HCT116 (cell line): ENCODE measurements at regions not wholly inside any gene's neighbourhood (a gene's known extent, or its start where the extent isn't known, plus 50 kb on each side); places are given as distances from the start of the nearest gene placed in this dataset.

Experiments
- ATAC-seq: fragments of 200-7000 bp; cut with Tn5 transposase; 2 replicates; pipeline ENCODE4 v1.9.1; 2020; ENCODE audit warnings: mild to moderate bottlenecking, moderate library complexity
- BruUV-seq: library from RNA; stranded (reverse); fragments of 400-500 nt; replicated peaks from 2 replicates; lab custom pipeline; 2021; lab: Mats Ljungman, UMichigan
- CTCF ChIA-PET: fragments of 300-600 bp; sonication (Branson Sonifier 250); formaldehyde crosslinking; loops from one replicate; lab custom pipeline; 2021; ENCODE audit warnings: antibody characterized with exemption; lab: Charles Lee
- POLR2A ChIA-PET: fragments of 300-600, 350-600 bp; sonication (Branson Sonifier 250); formaldehyde crosslinking; loops from one replicate; lab custom pipeline; 2021; ENCODE audit warnings: antibody characterized with exemption; lab: Charles Lee
- RAD21 ChIA-PET, 2 experiments: fragments of 300-600 bp; sonication (Branson Sonifier 250); formaldehyde crosslinking; loops; one replicate each; lab custom pipeline; 2023; ENCODE audit warnings: low total read pairs in 2 of 2; ENCODE audit not compliant: uncharacterized antibody in 2 of 2, unreplicated experiment in 2 of 2, low non-redundant PET in 1 of 2; lab: Charles Lee
- DNase-seq: peaks from one replicate; pipeline ENCODE4 v3.0.0-alpha.2; 2010; ENCODE audit warnings: low read depth, low spot score
- H2AFZ ChIP-seq: fragments of 200-600 bp; shearing (Covaris generic), sonication (generic); 2 replicates; pipeline ENCODE4 v1.6.1; 2017; ENCODE audit warnings: low read depth, mixed run types, mixed read lengths, antibody characterized with exemption, low read length; ENCODE audit not compliant: poor library complexity, severe bottlenecking
- H3K27ac ChIP-seq: 2 replicates; pipeline ENCODE4 v1.5.1; 2012; ENCODE audit warnings: low read depth, low read length
- H3K27me3 ChIP-seq: fragments of 200-600 bp; sonication (generic); 2 replicates; pipeline ENCODE4 v1.6.1; 2016; ENCODE audit warnings: mixed run types, low read length, mixed read lengths; ENCODE audit not compliant: insufficient read depth
- H3K36me3 ChIP-seq, 2 experiments: fragments of 200-500 bp in 1 of 2; fragments of 200-600 bp in 1 of 2; sonication (Bioruptor generic) in 1 of 2; sonication (generic) in 1 of 2; 2 replicates each; pipeline versions ENCODE4 v1.5.1 to v1.6.1; 2014 to 2016; ENCODE audit warnings: low read length in 2 of 2, inconsistent platforms in 1 of 2, mixed read lengths in 1 of 2, mixed run types in 1 of 2; ENCODE audit not compliant: insufficient read depth in 2 of 2, control insufficient read depth in 1 of 2
- H3K4me1 ChIP-seq, 2 experiments: fragments of 200-600 bp in 1 of 2; sonication (generic) in 1 of 2; 2 replicates each; pipeline versions ENCODE4 v1.5.1 to v1.6.1; 2012 to 2017; ENCODE audit warnings: low read length in 2 of 2, inconsistent platforms in 1 of 2, mild to moderate bottlenecking in 1 of 2, mixed read lengths in 1 of 2, mixed run types in 1 of 2, moderate library complexity in 1 of 2; ENCODE audit not compliant: insufficient read depth in 2 of 2, control insufficient read depth in 1 of 2
- H3K4me2 ChIP-seq: fragments of 200-600 bp; sonication (generic); 2 replicates; pipeline ENCODE4 v1.6.1; 2017; ENCODE audit warnings: mixed run types, low read length, mixed read lengths
- H3K4me3 ChIP-seq, 2 experiments: fragments of 200-600 bp in 1 of 2; sonication (generic) in 1 of 2; replicated peaks in 1 of 2; 2 replicates each; pipeline ENCODE4 v1.5.1; 2011 to 2016; ENCODE audit warnings: low read length in 2 of 2, control low read depth in 1 of 2, low read depth in 1 of 2, mild to moderate bottlenecking in 1 of 2, mixed read lengths in 1 of 2, mixed run types in 1 of 2
- H3K79me2 ChIP-seq: fragments of 200-600 bp; sonication (generic); 2 replicates; pipeline ENCODE4 v1.6.1; 2017; ENCODE audit warnings: mild to moderate bottlenecking, mixed run types, low read length, moderate library complexity, mixed read lengths; ENCODE audit not compliant: insufficient read depth
- H3K9ac ChIP-seq: fragments of 200-600 bp; sonication (generic); 2 replicates; pipeline ENCODE4 v1.6.1; 2016; ENCODE audit warnings: low read length, mixed read lengths
- H3K9me2 ChIP-seq: fragments of 200-600 bp; sonication (generic), shearing (Covaris generic); 2 replicates; pipeline ENCODE4 v1.6.1; 2017; ENCODE audit warnings: mixed run types, mild to moderate bottlenecking, moderate library complexity; ENCODE audit not compliant: insufficient read depth
- H3K9me3 ChIP-seq, 2 experiments: fragments of 200-500 bp in 1 of 2; fragments of 200-600 bp in 1 of 2; sonication (Bioruptor generic) in 1 of 2; sonication (generic) in 1 of 2; 2 replicates each; pipeline ENCODE4 v1.6.1; 2014 to 2017; ENCODE audit warnings: low read length in 2 of 2, mixed read lengths in 2 of 2, inconsistent platforms in 1 of 2, low read depth in 1 of 2, mild to moderate bottlenecking in 1 of 2, mixed run types in 1 of 2, moderate library complexity in 1 of 2; ENCODE audit not compliant: control insufficient read depth in 1 of 2, insufficient read depth in 1 of 2
- H4K20me1 ChIP-seq: fragments of 200-600 bp; sonication (generic), shearing (Covaris generic); 2 replicates; pipeline ENCODE4 v1.6.1; 2017; ENCODE audit warnings: mixed run types, mild to moderate bottlenecking, moderate library complexity; ENCODE audit not compliant: insufficient read depth
- ATF3 ChIP-seq: IDR thresholded peaks from 2 replicates; pipeline ENCODE4 v1.6.1; 2012
- EGR1 ChIP-seq: IDR thresholded peaks from 2 replicates; pipeline ENCODE4 v1.6.1; 2012; ENCODE audit warnings: low read depth
- ELF1 ChIP-seq: IDR thresholded peaks from 2 replicates; pipeline ENCODE4 v1.6.1; 2012; ENCODE audit warnings: low read depth, borderline replicate concordance
- MAX ChIP-seq: IDR thresholded peaks from 2 replicates; pipeline ENCODE4 v1.6.1; 2012
- POLR2A ChIP-seq: IDR thresholded peaks from 2 replicates; pipeline ENCODE4 v1.7.0; 2011; ENCODE audit warnings: borderline replicate concordance; ENCODE audit not compliant: insufficient read depth, insufficient read length; ENCODE audit errors: extremely low read depth
- RAD21 ChIP-seq: IDR thresholded peaks from 2 replicates; pipeline ENCODE4 v1.6.1; 2012; ENCODE audit warnings: low read depth, mild to moderate bottlenecking
- SIN3A ChIP-seq: IDR thresholded peaks from 2 replicates; pipeline ENCODE4 v1.6.1; 2012; ENCODE audit warnings: low read depth
- SP1 ChIP-seq: IDR thresholded peaks from 2 replicates; pipeline ENCODE4 v1.6.1; 2012; ENCODE audit warnings: low read depth
- YY1 ChIP-seq: IDR thresholded peaks from 2 replicates; pipeline ENCODE4 v1.6.1; 2011; ENCODE audit warnings: low read length, low read depth, moderate library complexity, mild to moderate bottlenecking; ENCODE audit not compliant: insufficient replicate concordance; ENCODE audit errors: extremely low read depth
- ZBTB33 ChIP-seq: IDR thresholded peaks from 2 replicates; pipeline ENCODE4 v1.6.1; 2011; ENCODE audit warnings: mild to moderate bottlenecking, low read length, moderate library complexity; ENCODE audit not compliant: insufficient replicate concordance; ENCODE audit errors: extremely low read depth
- ZNF274 ChIP-seq: fragments of 200-500 bp; sonication (Bioruptor generic); IDR thresholded peaks from 2 replicates; pipeline ENCODE4 v1.6.1; 2014; ENCODE audit warnings: mild to moderate bottlenecking, low read depth, low read length, inconsistent platforms
- intact Hi-C: fragments of 100-400 bp; cut with micrococcal nuclease; formaldehyde crosslinking; loops from 2 replicates; pipeline ENCODE4 v1.10.0; 2022

- Histone ChIP-seq H3K9ac (no peak overlapping the region), H3K4me2 (no peak overlapping the region), H4K20me1 (no peaks in the 10 kb centered on the region), H3K4me1 (peaks cover 0 to under 1% of the 10 kb centered on the region in 2 experiments; a peak in 1 of 4 replicates), H3K9me2 (no peaks in the 10 kb centered on the region), H2AFZ (no peak overlapping the region), H3K27ac (no peak overlapping the region), H3K9me3 (no peaks in the 10 kb centered on the region), H3K79me2 (no peaks in the 10 kb centered on the region), H3K36me3 (no peaks in the 10 kb centered on the region), H3K27me3 (no peaks in the 10 kb centered on the region), H3K4me3 (no peak overlapping the region)
- intact Hi-C loops, result no loop called here
- ATAC-seq, result no peak
- POLR2A ChIA-PET, result no interaction called here
- no peak for TF ChIP-seq ATF3
- no peak for TF ChIP-seq SIN3A
- TF ChIP-seq ZBTB33, result no peak
- no peak for DNase-seq
- CTCF ChIA-PET, result no interaction called here
- BruUV-seq, result no TSS peak
- RAD21 ChIA-PET, result no interaction called here
Observed at GRCh38 chr1:99594205-99594604, 51.7 kb upstream of the PALMD start.

GRCh38 chr1:99595041-99595440 is 50.9 kb upstream of the PALMD start:
- no peak overlapping the region for H2AFZ ChIP-seq
- H3K4me2 ChIP-seq, result no peak overlapping the region
- CTCF ChIA-PET, result no interaction called here
- RAD21 ChIA-PET, result no interaction called here
- no TSS peak for BruUV-seq
- no peak overlapping the region for H3K9ac ChIP-seq
- no peaks in the 10 kb centered on the region for H3K36me3 ChIP-seq
- peaks cover 0 to 9% of the 10 kb centered on the region in 2 experiments; a peak in 3 of 4 replicates for H3K4me1 ChIP-seq
- DNase-seq, result no peak
- H3K9me3 ChIP-seq, result no peaks in the 10 kb centered on the region
- H3K4me3 ChIP-seq, result no peak overlapping the region
- intact Hi-C loops, result no loop called here
- no peaks in the 10 kb centered on the region for H3K9me2 ChIP-seq
- ATAC-seq, result no peak
- no peaks in the 10 kb centered on the region for H3K27me3 ChIP-seq
- no peaks in the 10 kb centered on the region for H4K20me1 ChIP-seq
- POLR2A ChIA-PET, result no interaction called here
- H3K27ac ChIP-seq, result no peak overlapping the region
- no peaks in the 10 kb centered on the region for H3K79me2 ChIP-seq
- no peak for TF ChIP-seq ZBTB33
- TF ChIP-seq MAX, result no peak
- TF ChIP-seq ZNF274, result no peak
- TF ChIP-seq POLR2A, result no peak
- TF ChIP-seq EGR1, result no peak
- TF ChIP-seq SP1, result no peak
- no peak for TF ChIP-seq ELF1
- TF ChIP-seq RAD21, result no peak
- no peak for TF ChIP-seq YY1
